A549 (cell line): ENCODE measurements at regions not wholly inside any gene's neighbourhood (a gene's known extent, or its start where the extent isn't known, plus 50 kb on each side); places are given as distances from the start of the nearest gene placed in this dataset.

Source experiments
- ATAC-seq, 2 experiments: fragments of 200-7000 bp in 1 of 2; fragments of >200 bp in 1 of 2; cut with Nextera tagmentation in 1 of 2; cut with Tn5 transposase in 1 of 2; 3 replicates each; pipeline versions ENCODE4 v1.8.0 to v1.9.1; 2018 to 2020; ENCODE audit warnings: mild to moderate bottlenecking in 1 of 2, moderate library complexity in 1 of 2
- CTCF ChIA-PET: fragments of 300-600 bp; sonication (Branson Sonifier 250); formaldehyde crosslinking; extraction: SDS; loops from one replicate; lab custom pipeline; 2021; ENCODE audit warnings: antibody characterized with exemption, inconsistent platforms; lab: Yijun Ruan, JAX
- POLR2A ChIA-PET: fragments of 350-600 bp; formaldehyde crosslinking; extraction: SDS; loops from one replicate; lab custom pipeline; 2021; ENCODE audit warnings: antibody characterized with exemption, inconsistent platforms; lab: Yijun Ruan, JAX
- DNase-seq, 2 experiments: peaks; one replicate each; pipeline versions ENCODE4 v3.0.0 to v3.0.0-alpha.2; 2011 to 2016; ENCODE audit warnings: low read depth in 1 of 2, low spot score in 1 of 2
- FAIRE-seq: peaks from 2 replicates; lab custom pipeline; 2011; peaks lifted over from hg19 to GRCh38; lab: Jason Lieb, UNC
- H3K27ac ChIP-seq, 2 experiments: fragments of >200 bp; sonication (Bioruptor Twin); formaldehyde crosslinking; 3 replicates each; pipeline ENCODE4 v1.5.1; 2016 to 2017
- H3K4me1 ChIP-seq: fragments of >200 bp; sonication (Bioruptor Twin); formaldehyde crosslinking; 3 replicates; pipeline ENCODE4 v1.6.1; 2016
- H3K4me2 ChIP-seq: fragments of >200 bp; sonication (Bioruptor Twin); formaldehyde crosslinking; 3 replicates; pipeline ENCODE4 v1.6.1; 2016
- H3K4me3 ChIP-seq: fragments of >200 bp; sonication (Bioruptor Twin); formaldehyde crosslinking; 3 replicates; pipeline ENCODE4 v1.5.1; 2016
- H3K9me3 ChIP-seq: fragments of >200 bp; sonication (Bioruptor Twin); formaldehyde crosslinking; 3 replicates; pipeline ENCODE4 v1.6.1; 2016
- EHF ChIP-seq: fragments of 250-450 bp; sonication (Bioruptor Pico); IDR thresholded peaks from 2 replicates; pipeline ENCODE4 v1.5.0; 2020; ENCODE audit warnings: mild to moderate bottlenecking
- EHMT2 ChIP-seq: fragments of 200-600 bp; sonication (generic); IDR thresholded peaks from 2 replicates; pipeline ENCODE4 v1.6.1; 2016; ENCODE audit warnings: antibody characterized with exemption, low read depth, mild to moderate bottlenecking, moderate library complexity
- FOXS1 ChIP-seq: fragments of 250-450 bp; sonication (Bioruptor Pico); IDR thresholded peaks from 2 replicates; pipeline ENCODE4 v1.5.0; 2020; ENCODE audit warnings: mild to moderate bottlenecking, moderate library complexity
- HDAC2 ChIP-seq: fragments of 200-600 bp; sonication (generic); IDR thresholded peaks from 2 replicates; pipeline ENCODE4 v1.6.1; 2016
- HOXA7 ChIP-seq: fragments of 250-450 bp; sonication (Bioruptor Pico); IDR thresholded peaks from 2 replicates; pipeline ENCODE4 v1.5.0; 2020; ENCODE audit warnings: mild to moderate bottlenecking, moderate library complexity
- HOXB13 ChIP-seq: fragments of 250-450 bp; sonication (Bioruptor Pico); IDR thresholded peaks from 2 replicates; pipeline ENCODE4 v1.5.0; 2020; ENCODE audit warnings: low read depth, mild to moderate bottlenecking, moderate library complexity
- JUNB ChIP-seq: fragments of >200 bp; sonication (Bioruptor Twin); formaldehyde crosslinking; IDR thresholded peaks from 2 replicates; pipeline ENCODE4 v1.6.1; 2016
- MAFK ChIP-seq: fragments of 450-650 bp; IDR thresholded peaks from 2 replicates; pipeline ENCODE4 v1.6.1; 2014; ENCODE audit not compliant: partially characterized antibody
- MAZ ChIP-seq: fragments of 150-350 bp; IDR thresholded peaks from 2 replicates; pipeline ENCODE4 v1.6.1; 2014; ENCODE audit warnings: antibody characterized with exemption, low read depth, low read length, borderline replicate concordance
- MYC ChIP-seq: IDR thresholded peaks from 2 replicates; pipeline ENCODE4 v1.6.1; 2012; ENCODE audit warnings: mild to moderate bottlenecking, inconsistent platforms, low read length, improper control_type of control experiment, borderline replicate concordance
- NPAS2 ChIP-seq: fragments of 250-450 bp; sonication (Bioruptor Pico); IDR thresholded peaks from 2 replicates; pipeline ENCODE4 v1.8.0; 2022; ENCODE audit warnings: mild to moderate bottlenecking, moderate library complexity, borderline replicate concordance
- RAD21 ChIP-seq, 2 experiments: fragments of >200 bp in 1 of 2; sonication (Bioruptor Twin) in 1 of 2; formaldehyde crosslinking in 1 of 2; IDR thresholded peaks in 1 of 2; conservative IDR thresholded peaks in 1 of 2; 2 replicates in 1 of 2; 3 replicates in 1 of 2; pipeline ENCODE4 v1.6.1; 2012 to 2018; ENCODE audit warnings: inconsistent platforms in 1 of 2
- RARB ChIP-seq: fragments of 250-450 bp; sonication (Bioruptor Pico); IDR thresholded peaks from 2 replicates; pipeline ENCODE4 v1.8.0; 2021; ENCODE audit warnings: mild to moderate bottlenecking, moderate library complexity
- RFX5 ChIP-seq: fragments of 450-650 bp; IDR thresholded peaks from 2 replicates; pipeline ENCODE4 v1.7.1; 2014; ENCODE audit warnings: antibody characterized with exemption, mild to moderate bottlenecking, moderate library complexity
- SMC3 ChIP-seq: fragments of >200 bp; sonication (Bioruptor Twin); formaldehyde crosslinking; IDR thresholded peaks from 3 replicates; pipeline ENCODE4 v1.6.1; 2018; ENCODE audit warnings: inconsistent platforms
- SREBF2 ChIP-seq: fragments of 450-650 bp; IDR thresholded peaks from 2 replicates; pipeline ENCODE4 v1.6.1; 2014; ENCODE audit warnings: mild to moderate bottlenecking, moderate library complexity
- ZSCAN20 ChIP-seq: fragments of 250-450 bp; sonication (Bioruptor Pico); IDR thresholded peaks from 2 replicates; pipeline ENCODE4 v1.8.0; 2022; ENCODE audit warnings: mild to moderate bottlenecking, moderate library complexity
- WGBS: methylation state at CpG from one replicate; pipeline ENCODE4 v1.1.6; 2017; ENCODE audit errors: missing lambda C conversion rate; 5-methylcytosine and 5-hydroxymethylcytosine counted together
- TF ChIP-seq, protein P1 (sequence below): IDR thresholded peaks from 2 replicates; pipeline ENCODE4 v1.6.1; 2012; ENCODE audit warnings: low read depth, borderline replicate concordance
- TF ChIP-seq, protein P2 (sequence below): fragments of 250-450 bp; sonication (Bioruptor Pico); IDR thresholded peaks from 2 replicates; pipeline ENCODE4 v1.5.0; 2020; ENCODE audit warnings: low read depth, mild to moderate bottlenecking, moderate library complexity
- TF ChIP-seq, protein P3 (sequence below): fragments of >200 bp; sonication (Bioruptor Twin); formaldehyde crosslinking; IDR thresholded peaks from 3 replicates; pipeline ENCODE4 v1.5.1; 2016
- TF ChIP-seq, protein P4 (sequence below): fragments of 150-350 bp; IDR thresholded peaks from 2 replicates; pipeline ENCODE4 v1.6.1; 2014; ENCODE audit warnings: low read depth, mild to moderate bottlenecking, low read length

DNA sequence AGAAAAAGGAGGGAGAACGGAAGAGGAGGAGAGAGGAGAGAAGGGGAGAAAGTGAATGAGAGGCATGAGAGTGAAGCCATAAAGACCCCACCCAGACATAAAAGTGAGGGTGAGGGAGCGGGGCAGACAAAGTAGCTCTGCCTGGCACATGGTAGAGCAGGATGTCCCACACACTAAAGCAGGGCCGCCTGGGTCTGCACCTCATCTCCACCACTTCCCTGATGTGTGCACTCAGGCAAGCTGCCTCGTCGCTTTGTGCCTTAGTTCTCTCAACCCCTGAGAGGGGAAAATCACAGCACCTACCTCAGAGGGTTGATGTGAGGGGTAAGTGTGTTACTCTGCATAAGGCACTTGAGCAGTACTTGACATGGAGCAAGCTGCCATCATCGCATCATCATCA, 488.1 kb downstream of the COG6 start (continued):
- TF ChIP-seq, protein P1, sequence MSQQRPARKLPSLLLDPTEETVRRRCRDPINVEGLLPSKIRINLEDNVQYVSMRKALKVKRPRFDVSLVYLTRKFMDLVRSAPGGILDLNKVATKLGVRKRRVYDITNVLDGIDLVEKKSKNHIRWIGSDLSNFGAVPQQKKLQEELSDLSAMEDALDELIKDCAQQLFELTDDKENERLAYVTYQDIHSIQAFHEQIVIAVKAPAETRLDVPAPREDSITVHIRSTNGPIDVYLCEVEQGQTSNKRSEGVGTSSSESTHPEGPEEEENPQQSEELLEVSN = no peak
- no peak for TF ChIP-seq HDAC2
- TF ChIP-seq HOXB13 = no peak
- no peak for TF ChIP-seq EHF (CRISPR knock-in tag)
- TF ChIP-seq RARB (CRISPR knock-in tag) = no peak
- TF ChIP-seq, all 56 proteins: peak for 0

DNA sequence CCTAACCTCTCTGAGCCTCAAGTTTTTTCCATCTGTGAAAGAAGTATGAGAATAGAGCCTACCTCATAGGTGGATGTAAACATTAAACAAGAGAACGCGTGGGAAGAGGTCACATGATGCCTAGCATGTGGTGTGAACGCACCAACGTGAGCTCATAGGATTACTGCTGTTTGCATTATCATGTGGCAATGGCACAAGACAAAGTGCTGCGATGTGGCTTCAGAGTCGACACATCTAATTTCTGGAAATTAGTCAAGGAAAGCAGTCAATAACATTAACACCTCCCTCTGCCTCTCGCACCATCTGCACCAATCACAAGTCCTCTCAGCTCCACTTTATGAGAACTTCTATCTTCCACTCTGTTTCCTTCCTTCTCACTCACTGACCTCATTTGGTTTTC, 489.7 kb downstream of the COG6 start:
- no peak overlapping the region for H3K27ac ChIP-seq
- no peak overlapping the region for H3K4me2 ChIP-seq
- TF ChIP-seq, protein P2, sequence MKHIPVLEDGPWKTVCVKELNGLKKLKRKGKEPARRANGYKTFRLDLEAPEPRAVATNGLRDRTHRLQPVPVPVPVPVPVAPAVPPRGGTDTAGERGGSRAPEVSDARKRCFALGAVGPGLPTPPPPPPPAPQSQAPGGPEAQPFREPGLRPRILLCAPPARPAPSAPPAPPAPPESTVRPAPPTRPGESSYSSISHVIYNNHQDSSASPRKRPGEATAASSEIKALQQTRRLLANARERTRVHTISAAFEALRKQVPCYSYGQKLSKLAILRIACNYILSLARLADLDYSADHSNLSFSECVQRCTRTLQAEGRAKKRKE (CRISPR knock-in tag) = no peak
- TF ChIP-seq ZSCAN20 (CRISPR knock-in tag) (no peak), EHMT2 (no peak), MYC (no peak), RARB (CRISPR knock-in tag) (no peak), RFX5 (no peak), SMC3 (no peak), FOXS1 (CRISPR knock-in tag) (no peak), NPAS2 (CRISPR knock-in tag) (no peak), MAZ (no peak), JUNB (no peak), RAD21 (conservative IDR thresholded peaks at IDR 0.05 in 1 of 2, IDR thresholded peaks at IDR 0.05 in 1 of 2) (no peak)
- TF ChIP-seq, protein P3, sequence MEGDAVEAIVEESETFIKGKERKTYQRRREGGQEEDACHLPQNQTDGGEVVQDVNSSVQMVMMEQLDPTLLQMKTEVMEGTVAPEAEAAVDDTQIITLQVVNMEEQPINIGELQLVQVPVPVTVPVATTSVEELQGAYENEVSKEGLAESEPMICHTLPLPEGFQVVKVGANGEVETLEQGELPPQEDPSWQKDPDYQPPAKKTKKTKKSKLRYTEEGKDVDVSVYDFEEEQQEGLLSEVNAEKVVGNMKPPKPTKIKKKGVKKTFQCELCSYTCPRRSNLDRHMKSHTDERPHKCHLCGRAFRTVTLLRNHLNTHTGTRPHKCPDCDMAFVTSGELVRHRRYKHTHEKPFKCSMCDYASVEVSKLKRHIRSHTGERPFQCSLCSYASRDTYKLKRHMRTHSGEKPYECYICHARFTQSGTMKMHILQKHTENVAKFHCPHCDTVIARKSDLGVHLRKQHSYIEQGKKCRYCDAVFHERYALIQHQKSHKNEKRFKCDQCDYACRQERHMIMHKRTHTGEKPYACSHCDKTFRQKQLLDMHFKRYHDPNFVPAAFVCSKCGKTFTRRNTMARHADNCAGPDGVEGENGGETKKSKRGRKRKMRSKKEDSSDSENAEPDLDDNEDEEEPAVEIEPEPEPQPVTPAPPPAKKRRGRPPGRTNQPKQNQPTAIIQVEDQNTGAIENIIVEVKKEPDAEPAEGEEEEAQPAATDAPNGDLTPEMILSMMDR = no peak
- TF ChIP-seq, protein P1 = no peak
- TF ChIP-seq, protein P4, sequence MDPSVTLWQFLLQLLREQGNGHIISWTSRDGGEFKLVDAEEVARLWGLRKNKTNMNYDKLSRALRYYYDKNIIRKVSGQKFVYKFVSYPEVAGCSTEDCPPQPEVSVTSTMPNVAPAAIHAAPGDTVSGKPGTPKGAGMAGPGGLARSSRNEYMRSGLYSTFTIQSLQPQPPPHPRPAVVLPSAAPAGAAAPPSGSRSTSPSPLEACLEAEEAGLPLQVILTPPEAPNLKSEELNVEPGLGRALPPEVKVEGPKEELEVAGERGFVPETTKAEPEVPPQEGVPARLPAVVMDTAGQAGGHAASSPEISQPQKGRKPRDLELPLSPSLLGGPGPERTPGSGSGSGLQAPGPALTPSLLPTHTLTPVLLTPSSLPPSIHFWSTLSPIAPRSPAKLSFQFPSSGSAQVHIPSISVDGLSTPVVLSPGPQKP = no peak
- ATAC-seq = no peak
- H3K9me3 ChIP-seq = no peaks in the 10 kb centered on the region
- peaks cover 11% of the 10 kb centered on the region; the same call in 1 of the 3 replicates for H3K4me1 ChIP-seq
- H3K4me3 ChIP-seq = no peak overlapping the region
- DNase-seq = no peak
- no peak for FAIRE-seq
- WGBS = 88% methylated on average over 7 of the region's 7 CpGs
- ChIA-PET POLR2A (no interaction called here), CTCF (interaction anchor here (2.0 kb wide), 1 partner anchor 202 kb away, joined by 7 read pairs; no protein-coding TSS in a partner anchor)

DNA sequence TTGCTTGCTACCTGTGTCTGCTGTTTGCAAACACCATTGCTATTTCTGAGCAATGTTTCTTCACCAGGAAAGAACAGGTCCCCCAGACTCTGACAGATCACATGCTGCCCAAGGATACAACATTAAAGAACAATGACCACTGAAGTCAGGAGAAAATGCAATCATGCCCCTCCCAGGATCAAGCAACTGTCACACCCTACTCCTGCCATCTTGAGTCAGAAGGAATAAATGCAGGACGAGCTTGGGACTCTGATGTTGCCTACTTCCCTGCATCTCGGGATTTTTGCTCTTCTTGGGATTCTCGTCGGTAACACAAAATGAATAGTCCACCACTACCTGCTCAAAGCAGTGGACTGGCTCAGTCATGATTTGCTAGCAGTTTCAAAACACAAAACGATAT, 490.6 kb downstream of the COG6 start:
- no peak overlapping the region for H3K4me2 ChIP-seq
- H3K4me1 ChIP-seq = peaks cover 11% of the 10 kb centered on the region; the same call in 1 of the 3 replicates
- CTCF ChIA-PET = interaction anchor here (0.6 to 2.0 kb wide), 2 partner anchors 9 to 422 kb away, joined by 5 read pairs; no protein-coding TSS in a partner anchor
- TF ChIP-seq MAFK = no peak
- TF ChIP-seq HOXA7 (CRISPR knock-in tag) = no peak
- peak; percentile 23 to 32; a peak in 2 of 5 replicates for TF ChIP-seq RAD21 (conservative IDR thresholded peaks at IDR 0.05 in 1 of 2, IDR thresholded peaks at IDR 0.05 in 1 of 2)
- no peak for TF ChIP-seq SREBF2
- no peak for TF ChIP-seq RARB (CRISPR knock-in tag)
- H3K4me3 ChIP-seq = no peak overlapping the region
- ATAC-seq (peak in 1 of 2 experiments; percentile 65; a peak in 2 of 6 replicates), FAIRE-seq (no peak), DNase-seq (peak in 1 of 2 experiments; percentile 29)
- no peak overlapping the region for H3K27ac ChIP-seq
- no peaks in the 10 kb centered on the region for H3K9me3 ChIP-seq
- POLR2A ChIA-PET = no interaction called here
- WGBS = 64% methylated on average over 5 of the region's 5 CpGs
